Neuronal stem cell (in vitro differentiated cells): ENCODE measurements at regions not wholly inside any gene's neighbourhood (a gene's known extent, or its start where the extent isn't known, plus 50 kb on each side); places are given as distances from the start of the nearest gene placed in this dataset.
"Not testable (repeated sequence)": the region's sequence is repeated elsewhere in the genome, so short reads cannot be mapped to it uniquely, and the experiment has no call there.

Experiments used
- DNase-seq: peaks from one replicate; pipeline ENCODE4 v3.0.0-alpha.2; 2013; ENCODE audit warnings: low spot score
- H2AFZ ChIP-seq: one replicate; pipeline ENCODE4 v1.6.1; 2013; ENCODE audit warnings: mild to moderate bottlenecking, low read length, inconsistent platforms
- H2AK5ac ChIP-seq: 2 replicates; pipeline ENCODE4 v1.6.1; 2013; ENCODE audit warnings: low read depth, mild to moderate bottlenecking, inconsistent platforms, low read length, moderate library complexity, mixed read lengths
- H2BK120ac ChIP-seq: 2 replicates; pipeline ENCODE4 v1.6.1; 2013; ENCODE audit warnings: low read depth, mild to moderate bottlenecking, inconsistent platforms, low read length, moderate library complexity, mixed read lengths
- H2BK12ac ChIP-seq: one replicate; pipeline ENCODE4 v1.6.1; 2013; ENCODE audit warnings: low read length, inconsistent platforms
- H2BK15ac ChIP-seq: 2 replicates; pipeline ENCODE4 v1.6.1; 2013; ENCODE audit warnings: mild to moderate bottlenecking, low read length, inconsistent platforms, mixed read lengths
- H2BK5ac ChIP-seq: one replicate; pipeline ENCODE4 v1.6.1; 2013; ENCODE audit warnings: inconsistent platforms, mild to moderate bottlenecking, low read length, moderate library complexity
- H3K14ac ChIP-seq: one replicate; pipeline ENCODE4 v1.6.1; 2013; ENCODE audit warnings: low read length, inconsistent platforms
- H3K18ac ChIP-seq: 2 replicates; pipeline ENCODE4 v1.6.1; 2013; ENCODE audit warnings: low read length, inconsistent platforms
- H3K23ac ChIP-seq: 2 replicates; pipeline ENCODE4 v1.6.1; 2013; ENCODE audit warnings: low read depth, mild to moderate bottlenecking, mixed read lengths, low read length, inconsistent platforms; ENCODE audit not compliant: poor library complexity
- H3K27ac ChIP-seq: replicated peaks from 3 replicates; pipeline ENCODE4 v1.5.1; 2013; ENCODE audit warnings: low read length, inconsistent platforms
- H3K27me3 ChIP-seq, 3 experiments: 2 replicates each; pipeline ENCODE4 v1.6.1; 2013; ENCODE audit warnings: low read length in 3 of 3, mild to moderate bottlenecking in 2 of 3, inconsistent platforms in 1 of 3, low read depth in 1 of 3, mixed read lengths in 1 of 3, moderate library complexity in 1 of 3; ENCODE audit not compliant: control insufficient read depth in 3 of 3, insufficient read depth in 3 of 3
- H3K36me3 ChIP-seq, 2 donors: replicated peaks in 1 of 2; 2 replicates each; pipeline ENCODE4 v1.6.1; 2013; ENCODE audit warnings: low read length in 2 of 2; ENCODE audit not compliant: control insufficient read depth in 2 of 2, insufficient read depth in 2 of 2
- H3K4ac ChIP-seq: 2 replicates; pipeline ENCODE4 v1.6.1; 2013; ENCODE audit warnings: inconsistent platforms, mild to moderate bottlenecking, low read length, moderate library complexity
- H3K4me1 ChIP-seq, 2 donors: 1 replicate in 1 of 2; 2 replicates in 1 of 2; pipeline ENCODE4 v1.6.1; 2013; ENCODE audit warnings: low read length in 2 of 2, low read depth in 1 of 2; ENCODE audit not compliant: control insufficient read depth in 2 of 2, insufficient read depth in 1 of 2
- H3K4me2 ChIP-seq: one replicate; pipeline ENCODE4 v1.6.1; 2013; ENCODE audit warnings: mild to moderate bottlenecking, low read length, inconsistent platforms; ENCODE audit not compliant: insufficient read depth, poor library complexity, severe bottlenecking
- H3K4me3 ChIP-seq, 2 donors: 2 replicates each; pipeline ENCODE4 v1.5.1; 2013; ENCODE audit warnings: low read length in 2 of 2, mild to moderate bottlenecking in 2 of 2, inconsistent platforms in 1 of 2, moderate library complexity in 1 of 2
- H3K79me1 ChIP-seq: one replicate; pipeline ENCODE4 v1.6.1; 2013; ENCODE audit warnings: low read depth, mild to moderate bottlenecking, inconsistent platforms, low read length, moderate library complexity
- H3K9ac ChIP-seq: one replicate; pipeline ENCODE4 v1.6.1; 2013; ENCODE audit warnings: mild to moderate bottlenecking, low read depth, low read length, inconsistent platforms; ENCODE audit not compliant: poor library complexity
- H3K9me3 ChIP-seq, 2 donors: replicated peaks in 1 of 2; 2 replicates each; pipeline versions ENCODE3 to v1.6.1; 2013; ENCODE audit warnings: low read length in 2 of 2, mild to moderate bottlenecking in 2 of 2, inconsistent platforms in 1 of 2, low read depth in 1 of 2, mixed read lengths in 1 of 2, moderate library complexity in 1 of 2; ENCODE audit not compliant: control insufficient read depth in 2 of 2, insufficient read depth in 1 of 2
- H4K8ac ChIP-seq: one replicate; pipeline ENCODE4 v1.6.1; 2013; ENCODE audit warnings: low read depth, mild to moderate bottlenecking, inconsistent platforms, low read length, moderate library complexity
- H4K91ac ChIP-seq: one replicate; pipeline ENCODE4 v1.6.1; 2013; ENCODE audit warnings: low read length, low read depth, mild to moderate bottlenecking, inconsistent platforms; ENCODE audit not compliant: poor library complexity
- WGBS, 2 donors: extraction: QIAGEN DNeasy Blood & Tissue Kit; methylation state at CpG; one replicate each; pipeline ENCODE4 v1.1.7; 2013; ENCODE audit warnings: missing lambda C conversion rate in 2 of 2, mixed read lengths in 1 of 2; ENCODE audit not compliant: insufficient read length in 2 of 2, insufficient replicate concordance in 1 of 2; ENCODE audit errors: extremely low coverage in 2 of 2; 5-methylcytosine and 5-hydroxymethylcytosine counted together

GRCh38 chr2:153405196-153405595, 73.4 kb downstream of the RPRM start:
- Histone ChIP-seq H3K9me3 (no peaks in the 10 kb centered on the region), H3K79me1 (no peaks in the 10 kb centered on the region), H2BK12ac (no peak overlapping the region), H3K36me3 (no peaks in the 10 kb centered on the region), H2AFZ (no peak overlapping the region), H4K8ac (no peak overlapping the region), H3K14ac (no peak overlapping the region), H3K4me3 (no peak overlapping the region), H4K91ac (no peak overlapping the region), H3K27me3 (no peaks in the 10 kb centered on the region), H3K4ac (no peak overlapping the region), H2BK15ac (no peak overlapping the region), H3K18ac (no peak overlapping the region), H3K4me2 (no peak overlapping the region), H3K27ac (no peak overlapping the region), H3K9ac (no peak overlapping the region), H2AK5ac (no peak overlapping the region), H3K23ac (no peak overlapping the region), H2BK5ac (no peak overlapping the region), H3K4me1 (peaks cover 0 to 2% of the 10 kb centered on the region in 2 donors), H2BK120ac (no peak overlapping the region)
- WGBS, 2 donors: no CpG with 5 or more reads among the region's 1 CpG
- DNase-seq: no peak

- Histone ChIP-seq H2AK5ac (no peak overlapping the region), H3K4me1 (peaks cover 0 to 2% of the 10 kb centered on the region in 2 donors), H3K14ac (no peak overlapping the region), H3K27me3 (no peaks in the 10 kb centered on the region), H2BK12ac (no peak overlapping the region), H3K36me3 (no peaks in the 10 kb centered on the region), H3K27ac (no peak overlapping the region), H2AFZ (no peak overlapping the region), H3K9me3 (no peaks in the 10 kb centered on the region), H2BK5ac (no peak overlapping the region), H3K4ac (no peak overlapping the region), H2BK120ac (no peak overlapping the region), H3K79me1 (no peaks in the 10 kb centered on the region), H3K9ac (no peak overlapping the region), H3K23ac (no peak overlapping the region), H2BK15ac (no peak overlapping the region), H3K4me3 (no peak overlapping the region), H3K18ac (no peak overlapping the region), H3K4me2 (no peak overlapping the region), H4K91ac (no peak overlapping the region), H4K8ac (no peak overlapping the region)
- DNase-seq: no peak
- no CpG with 5 or more reads among the region's 1 CpG for WGBS, 2 donors
These were observed 73.8 kb downstream of the RPRM start for GRCh38 chr2:153404792-153405191.

GRCh38 chr2:153403940-153404339, 74.6 kb downstream of the RPRM start:
- no peak overlapping the region for H3K4me3 ChIP-seq
- WGBS, 2 donors: no CpG with 5 or more reads among the region's 2 CpGs
- no peaks in the 10 kb centered on the region for H3K79me1 ChIP-seq

GRCh38 chr2:153403352-153403751, 75.2 kb downstream of the RPRM start:
- DNase-seq, H3K14ac ChIP-seq, H2BK15ac ChIP-seq, H4K8ac ChIP-seq, H3K4me1 ChIP-seq, H3K9ac ChIP-seq, H3K4me3 ChIP-seq, H3K4ac ChIP-seq, H3K23ac ChIP-seq, H3K79me1 ChIP-seq, H2AK5ac ChIP-seq, H3K9me3 ChIP-seq, H3K27ac ChIP-seq, H3K18ac ChIP-seq, H2BK12ac ChIP-seq, H3K27me3 ChIP-seq, H2BK120ac ChIP-seq, H2BK5ac ChIP-seq, H3K36me3 ChIP-seq, H4K91ac ChIP-seq, H3K4me2 ChIP-seq: not testable (repeated sequence)
- WGBS, 2 donors: no CpG with 5 or more reads among the region's 14 CpGs
- peak overlapping the region; percentile 49 for H2AFZ ChIP-seq

More at GRCh38 chr2:153403940-153404339, 74.6 kb downstream of the RPRM start:
- no peak overlapping the region for H2BK12ac ChIP-seq
- no peak overlapping the region for H3K18ac ChIP-seq
- no peak overlapping the region for H3K4ac ChIP-seq
- H3K14ac ChIP-seq: no peak overlapping the region
- no peak overlapping the region for H4K8ac ChIP-seq
- no peak for DNase-seq
- H3K36me3 ChIP-seq: no peaks in the 10 kb centered on the region
- H3K9me3 ChIP-seq: no peaks in the 10 kb centered on the region
- no peak overlapping the region for H3K4me2 ChIP-seq
- H2AFZ ChIP-seq: peak overlapping the region; percentile 36
- no peak overlapping the region for H2BK120ac ChIP-seq
- H2BK5ac ChIP-seq: no peak overlapping the region
- no peak overlapping the region for H3K9ac ChIP-seq
- no peak overlapping the region for H3K23ac ChIP-seq
- no peak overlapping the region for H2AK5ac ChIP-seq
- no peak overlapping the region for H3K27ac ChIP-seq
- no peak overlapping the region for H4K91ac ChIP-seq
- H2BK15ac ChIP-seq: no peak overlapping the region
- peaks cover 0 to 2% of the 10 kb centered on the region in 2 donors for H3K4me1 ChIP-seq
- H3K27me3 ChIP-seq: no peaks in the 10 kb centered on the region
